Stomach smooth muscle (tissue), 2 donors: ENCODE measurements at regions not wholly inside any gene's neighbourhood (a gene's known extent, or its start where the extent isn't known, plus 50 kb on each side); places are given as distances from the start of the nearest gene placed in this dataset.

ENCODE experiments used
- H3K27ac ChIP-seq: one replicate; pipeline ENCODE4 v1.7.0; 2013; ENCODE audit warnings: mild to moderate bottlenecking, low read length, inconsistent platforms
- H3K27me3 ChIP-seq, 2 donors: one replicate each; pipeline ENCODE4 v1.7.0; 2013; ENCODE audit warnings: low read length in 2 of 2; ENCODE audit not compliant: insufficient read depth in 2 of 2, control insufficient read depth in 1 of 2
- H3K36me3 ChIP-seq, 2 donors: one replicate each; pipeline ENCODE4 v1.7.0; 2013; ENCODE audit warnings: low read length in 2 of 2; ENCODE audit not compliant: control insufficient read depth in 2 of 2, insufficient read depth in 2 of 2
- H3K4me1 ChIP-seq: one replicate; pipeline ENCODE4 v1.7.0; 2013; ENCODE audit warnings: low read length; ENCODE audit not compliant: control insufficient read depth, insufficient read depth
- H3K4me3 ChIP-seq, 2 donors: one replicate each; pipeline ENCODE4 v1.7.0; 2013; ENCODE audit warnings: low read length in 2 of 2
- H3K9ac ChIP-seq, 2 donors: one replicate each; pipeline ENCODE4 v1.7.0; 2013; ENCODE audit warnings: low read length in 2 of 2, mild to moderate bottlenecking in 1 of 2
- H3K9me3 ChIP-seq, 2 donors: one replicate each; pipeline ENCODE4 v1.7.0; 2013; ENCODE audit warnings: low read length in 2 of 2; ENCODE audit not compliant: control insufficient read depth in 2 of 2
- donor health status: healthy.
- donor health status: Pancreatic carcinoma.

GRCh38 chr9:88197781-88198340, 59.6 kb upstream of the SPATA31C2 start:
- Histone ChIP-seq H3K27me3 (no peaks in the 10 kb centered on the region), H3K9me3 (no peaks in the 10 kb centered on the region), H3K27ac (peak overlapping the region; percentile 37), H3K9ac (peak overlapping the region in 1 of 2 donors; percentile 24), H3K36me3 (no peaks in the 10 kb centered on the region), H3K4me3 (peak overlapping the region; percentile 41 to 59), H3K4me1 (peaks cover 5% of the 10 kb centered on the region)

GRCh38 chr9:88197016-88197415, 58.7 kb upstream of the SPATA31C2 start:
- no peak overlapping the region for H3K4me3 ChIP-seq
- no peaks in the 10 kb centered on the region for H3K36me3 ChIP-seq
- H3K27ac ChIP-seq = no peak overlapping the region
- H3K9ac ChIP-seq = no peak overlapping the region
- no peaks in the 10 kb centered on the region for H3K27me3 ChIP-seq
- peaks cover 5% of the 10 kb centered on the region for H3K4me1 ChIP-seq
- H3K9me3 ChIP-seq = no peaks in the 10 kb centered on the region

DNA sequence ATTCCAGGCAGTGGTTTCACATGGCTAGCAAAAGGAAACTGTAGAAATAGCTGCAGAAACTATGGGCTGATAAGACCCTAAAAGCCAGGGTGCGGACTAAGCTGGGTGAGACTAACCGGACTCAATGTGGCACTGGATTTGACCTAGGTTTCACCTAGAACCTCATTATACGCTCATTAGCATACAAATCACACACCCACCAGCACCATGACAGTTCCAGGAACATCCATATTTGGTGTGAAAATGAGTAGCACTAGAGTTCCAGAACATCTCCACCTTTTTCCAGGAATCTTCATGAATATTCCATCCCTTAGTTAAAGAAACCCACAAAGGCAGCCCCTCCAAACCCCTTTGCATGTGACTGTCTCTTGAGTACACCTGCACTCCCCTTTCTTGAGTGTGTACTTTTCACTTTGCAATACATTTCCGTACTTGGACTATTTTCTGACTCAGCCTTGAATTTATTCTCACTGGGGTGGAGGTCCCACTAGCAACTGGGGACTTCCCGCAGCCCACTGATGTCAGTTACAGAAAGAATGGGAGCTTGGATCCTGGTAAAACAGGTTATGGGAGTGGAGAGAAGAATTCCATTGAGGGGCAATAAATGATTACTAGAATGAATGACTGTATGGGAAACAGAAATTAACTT, 58.0 kb upstream of the SPATA31C2 start:
- H3K4me3 ChIP-seq = no peak overlapping the region
- H3K27me3 ChIP-seq = no peaks in the 10 kb centered on the region
- no peak overlapping the region for H3K9ac ChIP-seq
- H3K27ac ChIP-seq = peak overlapping the region; percentile 3
- H3K4me1 ChIP-seq = peaks cover 5% of the 10 kb centered on the region
- no peaks in the 10 kb centered on the region for H3K9me3 ChIP-seq
- H3K36me3 ChIP-seq = no peaks in the 10 kb centered on the region

DNA sequence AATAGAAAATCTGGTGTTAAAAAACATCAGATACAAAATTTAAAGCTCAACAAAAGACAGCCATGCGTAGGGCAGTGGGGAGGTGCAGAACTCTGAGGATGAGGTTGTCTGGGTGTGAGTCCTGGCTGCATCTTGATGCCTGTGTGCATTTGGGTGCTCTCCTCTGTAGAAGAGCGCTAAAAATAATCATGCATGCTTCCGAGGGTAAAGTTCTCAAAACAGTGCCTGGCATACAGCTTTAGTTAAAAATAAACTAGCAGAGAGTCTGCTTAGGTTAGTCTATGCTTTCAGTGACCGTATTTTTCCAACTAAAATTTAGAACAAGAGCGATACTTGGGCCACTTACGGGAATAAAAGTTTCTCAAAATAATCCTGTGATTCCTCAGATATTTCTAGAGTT, 55.5 kb upstream of the SPATA31C2 start:
- H3K27me3 ChIP-seq = no peaks in the 10 kb centered on the region
- no peaks in the 10 kb centered on the region for H3K9me3 ChIP-seq
- no peak overlapping the region for H3K27ac ChIP-seq
- no peaks in the 10 kb centered on the region for H3K36me3 ChIP-seq
- no peak overlapping the region for H3K9ac ChIP-seq
- H3K4me3 ChIP-seq = no peak overlapping the region
- H3K4me1 ChIP-seq = peaks cover 5% of the 10 kb centered on the region

DNA sequence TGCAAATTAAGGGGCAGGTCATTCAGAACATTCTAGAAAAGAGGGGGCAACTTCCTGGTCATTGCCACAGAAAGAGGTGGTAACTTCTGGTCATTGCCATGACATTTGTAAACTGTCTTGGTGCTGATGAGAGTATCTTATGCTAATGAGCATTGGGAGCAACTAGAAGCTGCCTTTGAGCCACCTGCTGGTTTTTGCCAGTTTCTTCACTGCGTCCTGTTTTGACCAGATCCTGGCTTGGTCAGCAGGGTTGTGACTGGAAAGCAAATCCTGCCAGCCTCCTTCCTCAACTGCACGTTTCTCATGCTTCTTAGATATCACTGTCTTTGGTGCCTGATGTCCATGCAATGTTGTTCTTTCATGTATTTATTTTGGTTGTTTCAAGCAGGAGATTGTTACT, 53.2 kb upstream of the SPATA31C2 start:
- no peak overlapping the region for H3K9ac ChIP-seq
- H3K36me3 ChIP-seq = no peaks in the 10 kb centered on the region
- no peaks in the 10 kb centered on the region for H3K9me3 ChIP-seq
- no peak overlapping the region for H3K4me3 ChIP-seq
- H3K27me3 ChIP-seq = no peaks in the 10 kb centered on the region
- peaks cover 3% of the 10 kb centered on the region for H3K4me1 ChIP-seq
- no peak overlapping the region for H3K27ac ChIP-seq

GRCh38 chr9:88189371-88189770, 51.1 kb upstream of the SPATA31C2 start:
- Histone ChIP-seq H3K4me1 (peaks cover 3% of the 10 kb centered on the region), H3K36me3 (no peaks in the 10 kb centered on the region), H3K9ac (no peak overlapping the region), H3K27ac (no peak overlapping the region), H3K27me3 (no peaks in the 10 kb centered on the region), H3K4me3 (no peak overlapping the region), H3K9me3 (no peaks in the 10 kb centered on the region)
